GM19035 (cell line): ENCODE measurements at regions not wholly inside any gene's neighbourhood (a gene's known extent, or its start where the extent isn't known, plus 50 kb on each side); places are given as distances from the start of the nearest gene placed in this dataset.
"Not testable (repeated sequence)": the region's sequence is repeated elsewhere in the genome, so short reads cannot be mapped to it uniquely, and the experiment has no call there.

Experiments used
- ATAC-seq: cut with Tn5 transposase; IDR thresholded peaks from one replicate; pipeline ENCODE4 v1.9.1; 2021; ENCODE audit not compliant: unreplicated experiment

DNA sequence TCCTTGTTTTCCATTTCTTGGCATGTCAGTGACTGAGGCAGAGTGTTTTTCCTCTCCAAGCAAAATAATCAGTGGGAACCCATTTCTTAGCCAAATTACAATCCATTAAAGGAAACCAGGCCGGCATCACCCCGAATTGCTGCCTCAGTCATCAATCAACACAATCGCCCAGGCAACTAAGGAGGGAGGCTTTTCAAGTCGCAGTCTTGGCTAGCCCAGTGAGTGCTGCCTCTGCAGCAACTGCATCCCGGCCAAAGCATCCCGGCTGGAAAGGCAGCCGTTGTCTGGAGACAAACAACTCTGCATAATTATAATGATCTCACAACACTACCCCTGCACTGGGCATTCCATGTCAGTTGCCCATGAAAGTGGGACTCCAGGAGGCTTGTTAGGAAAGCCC, 213.5 kb upstream of the PRICKLE2 start:
- no peak for ATAC-seq

GRCh38 chr3:64438066-64438465, 212.8 kb upstream of the PRICKLE2 start:
- no peak for ATAC-seq

DNA sequence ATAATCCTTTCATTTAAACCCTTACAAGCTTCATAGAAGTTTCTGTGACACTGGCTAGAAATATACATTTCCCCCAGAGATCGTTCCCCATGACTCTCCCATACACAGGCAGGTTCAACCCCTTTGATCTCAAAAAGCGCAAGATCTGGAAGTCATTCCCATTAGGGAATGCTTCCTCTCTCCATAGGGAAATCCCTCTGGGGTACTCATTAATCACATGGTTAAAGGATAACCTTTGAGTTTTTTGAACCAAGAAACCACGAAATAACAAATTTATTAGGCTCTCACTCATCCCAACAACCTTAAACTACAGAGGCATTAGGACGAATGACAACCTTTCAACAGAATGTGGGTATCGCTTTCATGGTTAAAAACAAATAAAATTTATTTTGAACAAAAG, 211.9 kb upstream of the PRICKLE2 start:
- no peak for ATAC-seq

DNA sequence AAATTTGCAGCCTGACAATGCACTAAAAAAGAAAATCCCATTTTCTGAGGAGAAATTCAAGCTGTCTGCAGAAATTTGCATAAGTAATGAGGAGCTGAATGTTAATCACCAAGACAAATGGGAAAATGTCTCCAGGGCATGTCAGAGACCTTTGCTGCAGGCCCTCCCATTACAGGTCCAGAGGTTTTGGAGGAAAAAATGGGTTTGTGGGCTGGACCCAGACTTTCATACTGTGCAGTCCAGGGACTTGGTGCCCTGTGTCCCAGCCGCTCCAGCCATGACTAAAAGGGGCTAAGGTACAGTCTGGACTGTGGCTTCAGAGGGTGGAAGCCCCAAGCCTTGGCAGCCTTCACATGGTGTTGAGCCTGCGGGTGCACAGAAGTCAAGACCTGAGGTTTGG, 209.8 kb upstream of the PRICKLE2 start:
- not testable (repeated sequence) for ATAC-seq

- ATAC-seq = no peak
These were observed 207.6 kb upstream of the PRICKLE2 start for GRCh38 chr3:64432870-64433269.

GRCh38 chr3:64431526-64432091, 206.3 kb upstream of the PRICKLE2 start:
- ATAC-seq = no peak

DNA sequence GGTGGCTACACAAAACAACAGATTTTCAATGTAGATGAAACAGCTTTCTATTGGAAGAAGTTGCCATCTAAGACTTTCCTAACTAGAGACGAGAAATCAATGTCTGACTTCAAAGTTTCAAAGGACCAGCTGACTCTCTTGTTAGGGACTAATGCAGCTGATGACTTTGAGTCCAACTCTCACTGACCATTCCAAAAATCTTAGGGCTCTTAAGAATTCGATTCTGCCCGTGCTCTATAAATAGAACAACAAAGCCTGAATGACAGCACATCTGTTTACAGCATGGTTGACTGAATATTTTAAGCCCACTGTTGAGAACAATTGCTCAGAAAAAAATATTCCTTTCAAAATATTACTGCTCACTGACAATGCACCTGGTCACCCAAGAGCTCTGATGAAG, 202.4 kb upstream of the PRICKLE2 start:
- ATAC-seq = no peak

- no peak for ATAC-seq
These were observed 201.3 kb upstream of the PRICKLE2 start for GRCh38 chr3:64426551-64426950.

GRCh38 chr3:64422932-64423331, 197.7 kb upstream of the PRICKLE2 start:
- no peak for ATAC-seq

DNA sequence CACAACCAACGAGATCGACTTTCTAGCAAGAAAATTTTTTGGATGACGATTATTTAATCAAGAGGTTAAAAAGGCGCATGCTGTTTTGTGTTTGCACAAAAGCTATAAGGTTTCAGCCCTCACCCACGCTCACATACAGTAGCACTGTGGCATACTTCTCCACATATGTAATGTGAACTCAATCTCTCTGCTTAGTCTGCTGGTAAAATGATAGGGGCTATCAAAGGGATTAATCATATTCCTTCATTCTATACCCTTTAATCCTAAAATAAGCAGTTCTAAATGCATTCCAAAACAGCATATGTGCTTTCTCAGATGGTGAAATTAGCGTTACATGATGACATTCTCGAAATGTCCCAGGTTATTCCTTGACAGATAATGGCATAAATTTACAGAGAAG, 196.9 kb upstream of the PRICKLE2 start:
- no peak for ATAC-seq

DNA sequence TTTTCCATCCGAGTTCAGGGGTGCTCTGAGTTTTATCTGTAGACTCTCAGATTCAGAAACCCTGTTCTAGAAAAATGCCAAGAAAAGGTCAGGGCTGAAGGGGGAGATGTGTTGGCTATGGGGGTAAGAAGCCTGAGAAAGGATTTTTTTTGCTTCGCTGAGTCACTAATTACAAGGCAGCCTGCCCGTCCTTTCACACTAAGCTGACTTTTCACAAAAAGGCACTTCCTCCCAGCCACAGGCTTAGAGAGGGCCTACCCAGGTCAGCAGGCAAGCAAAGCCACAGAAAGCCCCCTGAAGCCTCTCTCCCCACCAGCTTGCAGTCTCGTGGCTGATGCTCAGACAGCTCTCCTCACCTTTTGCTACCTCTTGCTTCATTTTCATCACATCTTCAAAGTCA, 192.6 kb upstream of the PRICKLE2 start:
- ATAC-seq = no peak

DNA sequence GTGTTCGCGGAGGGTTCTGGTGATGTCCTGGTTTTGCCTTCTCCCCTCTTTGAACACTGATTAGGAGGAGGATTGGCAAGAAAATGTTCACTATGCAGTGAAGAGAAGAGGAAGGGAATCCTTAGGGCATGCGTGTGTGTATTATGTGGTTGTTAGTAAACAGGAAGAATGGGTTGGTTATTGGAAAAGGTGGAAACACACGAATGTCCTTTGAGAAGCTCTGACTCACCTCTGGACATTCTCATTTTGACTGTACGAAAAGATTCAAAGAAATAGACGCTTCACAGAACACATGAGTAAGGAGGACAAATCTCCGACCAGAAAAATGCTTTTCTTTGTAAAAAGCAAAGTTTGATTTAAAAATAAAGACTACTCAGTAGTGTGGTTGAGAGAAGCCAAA, 188.8 kb upstream of the PRICKLE2 start:
- no peak for ATAC-seq

- no peak for ATAC-seq
These were observed 185.8 kb upstream of the PRICKLE2 start for GRCh38 chr3:64411101-64411500.

- ATAC-seq = no peak
These were observed 185.0 kb upstream of the PRICKLE2 start for GRCh38 chr3:64410226-64410625.

DNA sequence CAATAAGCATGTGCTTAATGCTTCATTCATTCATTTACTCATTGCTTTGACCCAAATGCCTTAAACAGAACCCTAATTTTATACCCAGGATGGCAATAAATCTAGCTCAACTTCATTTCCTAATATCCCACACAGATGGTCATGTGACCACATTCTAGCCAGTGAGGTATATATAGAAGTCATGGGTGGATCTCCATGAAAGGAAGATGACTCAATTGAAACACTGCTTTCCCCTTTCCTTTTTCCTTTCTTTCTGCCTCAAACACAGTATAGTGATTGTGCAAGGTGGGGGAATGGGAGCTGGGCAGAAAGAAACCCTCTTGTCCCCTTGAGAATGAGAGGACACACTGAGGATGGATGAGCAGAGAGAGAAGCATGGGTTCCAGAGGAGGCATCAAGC, 183.5 kb upstream of the PRICKLE2 start:
- no peak for ATAC-seq

DNA sequence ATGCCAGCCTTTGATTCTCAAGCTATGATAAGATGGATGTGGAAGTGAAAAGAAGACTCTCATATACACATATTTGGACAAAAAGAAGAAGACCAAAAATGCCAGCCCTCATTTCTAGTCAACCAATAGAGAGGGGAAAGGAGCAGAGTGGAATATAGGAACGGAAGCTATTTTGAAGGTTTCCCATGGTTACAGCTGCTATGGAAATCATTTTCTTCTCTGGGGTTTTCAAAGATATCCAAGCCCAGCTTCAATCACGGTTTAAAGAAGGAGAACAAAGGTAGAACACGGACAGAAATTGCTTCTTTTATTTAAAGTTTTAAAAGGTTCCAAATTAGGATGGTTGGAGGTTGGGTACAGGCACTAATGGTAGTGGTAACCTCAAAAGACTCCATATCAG, 181.0 kb upstream of the PRICKLE2 start:
- no peak for ATAC-seq

GRCh38 chr3:64405211-64405835, 180.1 kb upstream of the PRICKLE2 start:
- no peak for ATAC-seq

- no peak for ATAC-seq
These were observed 175.4 kb upstream of the PRICKLE2 start for GRCh38 chr3:64400706-64401105.

DNA sequence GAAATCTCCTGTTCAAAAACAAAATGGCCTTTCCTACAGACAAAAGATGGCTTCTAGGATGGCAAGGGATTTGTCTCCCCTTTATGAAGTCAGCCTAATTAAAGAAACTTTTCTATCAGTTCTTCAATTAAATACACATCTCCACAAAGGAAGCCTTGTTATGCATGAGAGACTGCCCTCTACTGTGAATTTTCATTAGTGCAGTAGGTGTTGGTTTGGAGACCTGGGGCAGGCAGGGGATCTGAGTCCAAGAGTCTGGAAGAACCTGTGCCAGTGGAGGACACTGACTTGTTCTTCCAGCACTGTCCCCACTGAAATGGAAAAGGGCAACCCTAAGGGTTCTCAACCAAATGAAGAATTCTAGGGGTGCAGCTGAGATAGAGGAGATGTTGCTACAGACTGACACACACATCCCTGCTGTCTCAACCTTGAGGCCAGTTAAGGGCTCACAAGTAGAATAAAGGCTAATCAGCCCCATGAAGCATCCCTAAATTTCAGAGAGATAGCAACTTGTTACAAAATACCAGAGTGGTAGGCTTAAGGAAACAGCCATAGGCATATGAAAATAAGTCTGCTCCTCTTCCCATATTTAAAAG, 174.0 kb upstream of the PRICKLE2 start:
- ATAC-seq = peak; percentile 67

DNA sequence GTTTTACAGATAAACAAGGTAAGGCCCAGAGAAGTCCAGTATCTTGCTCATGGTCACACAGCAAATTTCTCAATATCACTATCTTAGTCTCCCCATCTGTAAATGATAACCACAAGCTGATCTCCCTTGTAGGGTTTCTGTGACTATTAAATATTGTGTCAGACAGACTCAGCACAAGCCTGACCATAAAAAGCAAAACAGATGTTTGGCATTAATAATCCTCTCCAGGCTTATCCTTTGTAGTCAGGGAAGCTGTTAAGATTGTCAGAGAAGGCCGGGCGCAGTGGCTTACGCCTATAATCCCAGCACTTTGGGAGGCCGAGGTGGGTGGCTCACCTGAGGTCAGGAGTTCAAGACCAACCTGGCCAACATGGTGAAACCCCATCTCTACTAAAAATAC, 173.2 kb upstream of the PRICKLE2 start:
- ATAC-seq = no peak

- no peak for ATAC-seq
These were observed 172.7 kb upstream of the PRICKLE2 start for GRCh38 chr3:64398006-64398405.

DNA sequence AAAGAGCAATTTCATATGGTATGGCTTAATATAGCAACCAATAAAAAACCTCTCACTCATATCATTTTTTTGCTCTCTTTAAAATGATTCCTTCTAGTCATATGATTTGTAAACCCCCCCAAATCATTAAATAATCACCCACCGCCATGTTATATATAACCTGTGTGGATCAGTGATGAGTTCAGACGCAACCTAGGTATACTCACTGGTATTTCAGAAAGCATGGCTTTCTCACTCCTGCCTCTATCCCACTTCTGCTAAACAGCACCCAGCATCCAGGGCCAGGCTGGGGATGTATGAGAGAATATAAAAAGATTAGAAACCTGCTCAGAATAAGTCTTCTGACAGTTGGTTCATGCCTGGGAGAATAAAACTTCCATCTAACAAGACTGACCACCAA, 172.3 kb upstream of the PRICKLE2 start:
- no peak for ATAC-seq

GRCh38 chr3:64395490-64395889, 170.2 kb upstream of the PRICKLE2 start:
- ATAC-seq = no peak
